ENCODE measurements at regions not wholly inside any gene's neighbourhood (a gene's known extent, or its start where the extent isn't known, plus 50 kb on each side); places are given as distances from the start of the nearest gene placed in this dataset.

DNA sequence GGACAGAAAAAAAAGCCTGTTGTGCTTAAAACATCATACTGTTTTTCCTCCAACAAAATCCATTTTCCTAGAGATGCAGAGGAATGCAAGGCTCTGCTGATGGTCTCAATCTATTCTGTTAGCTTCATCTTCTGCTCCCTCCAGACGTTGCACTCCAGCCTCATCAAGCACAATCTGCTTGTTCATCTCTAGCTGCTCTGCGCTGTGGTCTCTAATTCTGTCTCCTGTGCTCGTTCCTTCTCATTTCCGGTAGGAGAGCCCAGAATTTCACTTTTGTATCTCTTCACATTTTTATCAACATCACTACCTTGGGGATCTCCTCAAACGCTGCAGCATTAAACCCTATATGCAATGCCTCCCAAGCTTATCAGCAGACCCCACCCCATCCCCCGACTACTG lies 708.9 kb downstream of the RNF144A start:
- no peak for DNase-seq (ENCODE audit: low spot score)
- H3K4me3 ChIP-seq (ENCODE audit: low read depth, low read length, poor library complexity, severe bottlenecking): no peak overlapping the region
- intact Hi-C loops (cut with micrococcal nuclease; ENCODE audit: unreplicated experiment): no loop called here
- H3K27me3 ChIP-seq (replicated peaks; ENCODE audit: insufficient read depth, low read depth, low read length, poor library complexity): no peaks in the 10 kb centered on the region
- CTCF ChIA-PET: no interaction called here
- no TSS peak for BruUV-seq (replicated peaks)
- TF ChIP-seq, protein P1, sequence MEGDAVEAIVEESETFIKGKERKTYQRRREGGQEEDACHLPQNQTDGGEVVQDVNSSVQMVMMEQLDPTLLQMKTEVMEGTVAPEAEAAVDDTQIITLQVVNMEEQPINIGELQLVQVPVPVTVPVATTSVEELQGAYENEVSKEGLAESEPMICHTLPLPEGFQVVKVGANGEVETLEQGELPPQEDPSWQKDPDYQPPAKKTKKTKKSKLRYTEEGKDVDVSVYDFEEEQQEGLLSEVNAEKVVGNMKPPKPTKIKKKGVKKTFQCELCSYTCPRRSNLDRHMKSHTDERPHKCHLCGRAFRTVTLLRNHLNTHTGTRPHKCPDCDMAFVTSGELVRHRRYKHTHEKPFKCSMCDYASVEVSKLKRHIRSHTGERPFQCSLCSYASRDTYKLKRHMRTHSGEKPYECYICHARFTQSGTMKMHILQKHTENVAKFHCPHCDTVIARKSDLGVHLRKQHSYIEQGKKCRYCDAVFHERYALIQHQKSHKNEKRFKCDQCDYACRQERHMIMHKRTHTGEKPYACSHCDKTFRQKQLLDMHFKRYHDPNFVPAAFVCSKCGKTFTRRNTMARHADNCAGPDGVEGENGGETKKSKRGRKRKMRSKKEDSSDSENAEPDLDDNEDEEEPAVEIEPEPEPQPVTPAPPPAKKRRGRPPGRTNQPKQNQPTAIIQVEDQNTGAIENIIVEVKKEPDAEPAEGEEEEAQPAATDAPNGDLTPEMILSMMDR (conservative IDR thresholded peaks at IDR 0.05; ENCODE audit: low read depth, low read length): no peak
- no peak for TF ChIP-seq EZH2 (IDR thresholded peaks at IDR 0.05; ENCODE audit: borderline replicate concordance, low read depth, low read length, poor library complexity, severe bottlenecking)
- POLR2A ChIA-PET (ENCODE audit: low non-redundant PET): no interaction called here
- no peaks in the 10 kb centered on the region for H3K36me3 ChIP-seq (ENCODE audit: insufficient read depth, low read length, poor library complexity, severe bottlenecking)
- H3K9me3 ChIP-seq (ENCODE audit: low read depth, low read length, poor library complexity, severe bottlenecking): no peaks in the 10 kb centered on the region
- H3K27ac ChIP-seq (ENCODE audit: low read depth, low read length, poor library complexity, severe bottlenecking): no peak overlapping the region
- H3K4me1 ChIP-seq (ENCODE audit: insufficient read depth, low read length, poor library complexity, severe bottlenecking): peaks cover 14% of the 10 kb centered on the region

DNA sequence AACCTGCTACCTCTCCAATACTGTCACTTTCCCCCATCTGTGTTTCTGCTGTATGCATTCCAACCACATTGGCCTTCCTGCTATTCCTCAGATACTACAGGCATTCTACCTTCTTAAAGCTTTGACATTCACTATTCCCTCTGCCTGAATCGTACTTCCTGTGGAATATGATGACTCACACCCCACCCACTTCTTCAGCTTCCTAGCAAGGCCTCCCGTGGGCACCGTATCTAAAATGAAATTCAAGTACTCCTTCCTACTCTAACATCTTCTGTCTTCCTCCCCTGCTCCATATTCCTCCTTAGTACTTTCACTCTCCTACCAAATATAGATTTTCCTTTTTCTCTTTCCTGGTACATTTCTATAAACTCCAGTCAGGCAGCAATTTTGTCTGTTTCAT lies 710.4 kb downstream of the RNF144A start:
- BruUV-seq (replicated peaks): no TSS peak
- DNase-seq (ENCODE audit: low spot score): peak; percentile 68
- Histone ChIP-seq H3K4me3 (ENCODE audit: low read depth, low read length, poor library complexity, severe bottlenecking) (no peak overlapping the region), H3K36me3 (ENCODE audit: insufficient read depth, low read length, poor library complexity, severe bottlenecking) (no peaks in the 10 kb centered on the region), H3K9me3 (ENCODE audit: low read depth, low read length, poor library complexity, severe bottlenecking) (no peaks in the 10 kb centered on the region), H3K27ac (ENCODE audit: low read depth, low read length, poor library complexity, severe bottlenecking) (no peak overlapping the region), H3K27me3 (replicated peaks; ENCODE audit: insufficient read depth, low read depth, low read length, poor library complexity) (no peaks in the 10 kb centered on the region), H3K4me1 (ENCODE audit: insufficient read depth, low read length, poor library complexity, severe bottlenecking) (peaks cover 14% of the 10 kb centered on the region)
- POLR2A ChIA-PET (ENCODE audit: low non-redundant PET): no interaction called here
- intact Hi-C loops (cut with micrococcal nuclease; ENCODE audit: unreplicated experiment): no loop called here
- CTCF ChIA-PET: no interaction called here
- TF ChIP-seq, protein P1 (conservative IDR thresholded peaks at IDR 0.05; ENCODE audit: low read depth, low read length): no peak
- TF ChIP-seq EZH2 (IDR thresholded peaks at IDR 0.05; ENCODE audit: borderline replicate concordance, low read depth, low read length, poor library complexity, severe bottlenecking): no peak

- DNase-seq (ENCODE audit: low spot score): no peak
- no TSS peak for BruUV-seq (replicated peaks)
- Histone ChIP-seq H3K36me3 (ENCODE audit: insufficient read depth, low read length, poor library complexity, severe bottlenecking) (no peaks in the 10 kb centered on the region), H3K4me3 (ENCODE audit: low read depth, low read length, poor library complexity, severe bottlenecking) (no peak overlapping the region), H3K9me3 (ENCODE audit: low read depth, low read length, poor library complexity, severe bottlenecking) (no peaks in the 10 kb centered on the region), H3K27ac (ENCODE audit: low read depth, low read length, poor library complexity, severe bottlenecking) (no peak overlapping the region), H3K4me1 (ENCODE audit: insufficient read depth, low read length, poor library complexity, severe bottlenecking) (peaks cover 25% of the 10 kb centered on the region), H3K27me3 (replicated peaks; ENCODE audit: insufficient read depth, low read depth, low read length, poor library complexity) (no peaks in the 10 kb centered on the region)
- TF ChIP-seq EZH2 (IDR thresholded peaks at IDR 0.05; ENCODE audit: borderline replicate concordance, low read depth, low read length, poor library complexity, severe bottlenecking): no peak
- TF ChIP-seq, protein P1 (conservative IDR thresholded peaks at IDR 0.05; ENCODE audit: low read depth, low read length): no peak
- ChIA-PET CTCF (no interaction called here), POLR2A (ENCODE audit: low non-redundant PET) (no interaction called here)
- intact Hi-C loops (cut with micrococcal nuclease; ENCODE audit: unreplicated experiment): no loop called here
Observed at GRCh38 chr2:7632420-7632819, 715.2 kb downstream of the RNF144A start.
